CD14-positive monocyte (primary cell): ENCODE measurements at regions not wholly inside any gene's neighbourhood (a gene's known extent, or its start where the extent isn't known, plus 50 kb on each side); places are given as distances from the start of the nearest gene placed in this dataset.

Experiments
- DNase-seq, 3 donors: peaks; one replicate each; pipeline ENCODE4 v3.0.0-alpha.2; 2011 to 2022
- H2AFZ ChIP-seq: 2 replicates; pipeline ENCODE4 v1.6.0; 2012; ENCODE audit warnings: mild to moderate bottlenecking, low read depth, low read length, inconsistent platforms; ENCODE audit not compliant: insufficient read depth, poor library complexity, severe bottlenecking
- H3K27ac ChIP-seq, 2 donors: 1 replicate in 1 of 2; 2 replicates in 1 of 2; pipeline ENCODE4 v1.5.1; 2012 to 2013; ENCODE audit warnings: low read length in 2 of 2, control low read depth in 1 of 2, inconsistent platforms in 1 of 2, low read depth in 1 of 2, mild to moderate bottlenecking in 1 of 2
- H3K27me3 ChIP-seq, 2 donors: one replicate each; pipeline versions ENCODE4 v1.6.0 to v1.6.1; 2011 to 2013; ENCODE audit warnings: low read length in 2 of 2; ENCODE audit not compliant: control insufficient read depth in 2 of 2, insufficient read depth in 2 of 2
- H3K36me3 ChIP-seq, 2 donors: replicated peaks in 1 of 2; 1 replicate in 1 of 2; 2 replicates in 1 of 2; pipeline versions ENCODE4 v1.5.1 to v1.6.1; 2012 to 2013; ENCODE audit warnings: low read length in 2 of 2, control low read depth in 1 of 2, inconsistent platforms in 1 of 2, mild to moderate bottlenecking in 1 of 2; ENCODE audit not compliant: insufficient read depth in 2 of 2, control insufficient read depth in 1 of 2
- H3K4me1 ChIP-seq, 2 donors: 1 replicate in 1 of 2; 2 replicates in 1 of 2; pipeline versions ENCODE4 v1.5.1 to v1.6.1; 2012 to 2013; ENCODE audit warnings: low read length in 2 of 2, control low read depth in 1 of 2, inconsistent platforms in 1 of 2, mild to moderate bottlenecking in 1 of 2, moderate library complexity in 1 of 2; ENCODE audit not compliant: insufficient read depth in 2 of 2, control insufficient read depth in 1 of 2
- H3K4me2 ChIP-seq: replicated peaks from 2 replicates; pipeline ENCODE3; 2012; ENCODE audit warnings: low read length, moderate library complexity, mild to moderate bottlenecking; ENCODE audit not compliant: poor library complexity, severe bottlenecking; ENCODE audit errors: extremely low read depth
- H3K4me3 ChIP-seq, 3 experiments: fragments of 200-600 bp in 1 of 3; sonication (generic) in 1 of 3; replicated peaks in 1 of 3; 1 replicate in 2 of 3; 2 replicates in 1 of 3; pipeline ENCODE4 v1.5.1; 2011 to 2013; ENCODE audit warnings: low read length in 3 of 3, mild to moderate bottlenecking in 3 of 3, control low read depth in 2 of 3, low read depth in 2 of 3, inconsistent platforms in 1 of 3, moderate library complexity in 1 of 3
- H3K79me2 ChIP-seq: 2 replicates; pipeline ENCODE4 v1.6.0; 2012; ENCODE audit warnings: mild to moderate bottlenecking, control low read depth, inconsistent platforms, low read length, moderate library complexity; ENCODE audit not compliant: insufficient read depth
- H3K9ac ChIP-seq: 2 replicates; pipeline ENCODE4 v1.6.0; 2017; ENCODE audit warnings: low read length, mild to moderate bottlenecking; ENCODE audit not compliant: insufficient read depth, poor library complexity, severe bottlenecking
- H3K9me3 ChIP-seq, 2 donors: replicated peaks in 1 of 2; 1 replicate in 1 of 2; 2 replicates in 1 of 2; pipeline versions ENCODE4 v1.5.1 to v1.6.1; 2012 to 2013; ENCODE audit warnings: low read length in 2 of 2, control low read depth in 1 of 2; ENCODE audit not compliant: control insufficient read depth in 1 of 2, insufficient read depth in 1 of 2
- H4K20me1 ChIP-seq: 2 replicates; pipeline ENCODE4 v1.6.0; 2012; ENCODE audit warnings: mild to moderate bottlenecking, low read length, control low read depth, moderate library complexity; ENCODE audit not compliant: insufficient read depth
- H3K27ac Mint-ChIP-seq, 7 donors: one replicate each; pipeline ENCODE4 v1.8.0; 2020; ENCODE audit warnings: mild to moderate bottlenecking in 7 of 7, mixed read lengths in 7 of 7, moderate library complexity in 6 of 7, inconsistent platforms in 2 of 7
- H3K27me3 Mint-ChIP-seq, 3 donors: one replicate each; pipeline ENCODE4 v1.8.0; 2021 to 2022; ENCODE audit warnings: low read depth in 3 of 3, mild to moderate bottlenecking in 3 of 3, mixed read lengths in 3 of 3, moderate library complexity in 3 of 3, inconsistent platforms in 1 of 3
- H3K36me3 Mint-ChIP-seq, 2 donors: one replicate each; pipeline ENCODE4 v1.8.0; 2020; ENCODE audit warnings: mixed read lengths in 2 of 2, inconsistent platforms in 1 of 2, mild to moderate bottlenecking in 1 of 2
- H3K4me1 Mint-ChIP-seq: one replicate; pipeline ENCODE4 v1.8.0; 2020; ENCODE audit warnings: mild to moderate bottlenecking, mixed read lengths
- H3K4me3 Mint-ChIP-seq, 2 donors: one replicate each; pipeline ENCODE4 v1.8.0; 2020; ENCODE audit warnings: mild to moderate bottlenecking in 2 of 2, mixed read lengths in 2 of 2, moderate library complexity in 1 of 2
- H3K9me3 Mint-ChIP-seq, 7 donors: one replicate each; pipeline ENCODE4 v1.8.0; 2020 to 2022; ENCODE audit warnings: mixed read lengths in 7 of 7, mild to moderate bottlenecking in 6 of 7, moderate library complexity in 6 of 7, inconsistent platforms in 2 of 7
- WGBS: methylation state at CpG from one replicate; pipeline ENCODE4 v1.1.5; 2013; ENCODE audit warnings: missing lambda C conversion rate; ENCODE audit not compliant: insufficient coverage; 5-methylcytosine and 5-hydroxymethylcytosine counted together
- intact Hi-C, 2 donors: fragments of 100-400 bp; cut with micrococcal nuclease; formaldehyde crosslinking; loops; one replicate each; pipeline versions ENCODE4 v1.15.0 to v1.15.1; 2023
- TF ChIP-seq, protein P1 (sequence below): fragments of 200-600 bp; IDR thresholded peaks from one replicate; pipeline ENCODE4 v1.8.0; 2022; ENCODE audit warnings: antibody characterized with exemption, mild to moderate bottlenecking

DNA sequence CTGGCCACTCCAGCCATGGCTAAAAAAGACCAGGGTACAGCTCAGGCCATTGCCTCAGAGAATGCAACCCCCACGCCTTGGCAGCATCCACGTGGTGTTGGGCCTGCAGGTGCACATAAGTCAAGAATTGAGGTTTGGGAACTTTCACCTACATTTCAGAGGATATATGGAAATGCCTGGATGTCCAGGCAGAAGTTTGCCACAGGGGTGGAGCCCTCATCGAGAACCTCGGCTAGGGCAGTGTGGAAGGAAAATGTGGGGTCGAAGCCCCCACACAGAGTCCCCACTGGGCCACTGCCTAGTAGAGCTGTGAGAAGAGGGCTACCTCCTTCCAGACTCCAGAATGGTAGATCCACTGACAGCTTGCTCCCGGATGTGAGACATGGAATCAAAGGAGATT lies 477.3 kb downstream of the LPIN1 start:
- peaks cover 11 to 24% of the 10 kb centered on the region in 2 donors for H3K9me3 ChIP-seq
- Mint-ChIP-seq H3K27me3 (peaks cover 0 to 3% (median 2%) of the 10 kb centered on the region in 3 donors), H3K27ac (peak overlapping the region in 1 of 7 donors; percentile 23), H3K4me3 (no peak overlapping the region), H3K36me3 (no peaks in the 10 kb centered on the region), H3K4me1 (no peaks in the 10 kb centered on the region), H3K9me3 (peaks cover 20 to 36% (median 31%) of the 10 kb centered on the region in 7 donors)
- no peaks in the 10 kb centered on the region for H3K36me3 ChIP-seq
- no peak overlapping the region for H3K27ac ChIP-seq
- no peak overlapping the region for H3K4me2 ChIP-seq
- no peak overlapping the region for H3K9ac ChIP-seq
- no peaks in the 10 kb centered on the region for H3K27me3 ChIP-seq
- H3K4me1 ChIP-seq: no peaks in the 10 kb centered on the region
- intact Hi-C loops: no loop called here
- H3K4me3 ChIP-seq: no peak overlapping the region
- H4K20me1 ChIP-seq: no peaks in the 10 kb centered on the region
- no CpG with 5 or more reads among the region's 6 CpGs for WGBS
- no peak for DNase-seq
- no peaks in the 10 kb centered on the region for H3K79me2 ChIP-seq
- no peak overlapping the region for H2AFZ ChIP-seq
- TF ChIP-seq, protein P1, sequence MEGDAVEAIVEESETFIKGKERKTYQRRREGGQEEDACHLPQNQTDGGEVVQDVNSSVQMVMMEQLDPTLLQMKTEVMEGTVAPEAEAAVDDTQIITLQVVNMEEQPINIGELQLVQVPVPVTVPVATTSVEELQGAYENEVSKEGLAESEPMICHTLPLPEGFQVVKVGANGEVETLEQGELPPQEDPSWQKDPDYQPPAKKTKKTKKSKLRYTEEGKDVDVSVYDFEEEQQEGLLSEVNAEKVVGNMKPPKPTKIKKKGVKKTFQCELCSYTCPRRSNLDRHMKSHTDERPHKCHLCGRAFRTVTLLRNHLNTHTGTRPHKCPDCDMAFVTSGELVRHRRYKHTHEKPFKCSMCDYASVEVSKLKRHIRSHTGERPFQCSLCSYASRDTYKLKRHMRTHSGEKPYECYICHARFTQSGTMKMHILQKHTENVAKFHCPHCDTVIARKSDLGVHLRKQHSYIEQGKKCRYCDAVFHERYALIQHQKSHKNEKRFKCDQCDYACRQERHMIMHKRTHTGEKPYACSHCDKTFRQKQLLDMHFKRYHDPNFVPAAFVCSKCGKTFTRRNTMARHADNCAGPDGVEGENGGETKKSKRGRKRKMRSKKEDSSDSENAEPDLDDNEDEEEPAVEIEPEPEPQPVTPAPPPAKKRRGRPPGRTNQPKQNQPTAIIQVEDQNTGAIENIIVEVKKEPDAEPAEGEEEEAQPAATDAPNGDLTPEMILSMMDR: no peak

DNA sequence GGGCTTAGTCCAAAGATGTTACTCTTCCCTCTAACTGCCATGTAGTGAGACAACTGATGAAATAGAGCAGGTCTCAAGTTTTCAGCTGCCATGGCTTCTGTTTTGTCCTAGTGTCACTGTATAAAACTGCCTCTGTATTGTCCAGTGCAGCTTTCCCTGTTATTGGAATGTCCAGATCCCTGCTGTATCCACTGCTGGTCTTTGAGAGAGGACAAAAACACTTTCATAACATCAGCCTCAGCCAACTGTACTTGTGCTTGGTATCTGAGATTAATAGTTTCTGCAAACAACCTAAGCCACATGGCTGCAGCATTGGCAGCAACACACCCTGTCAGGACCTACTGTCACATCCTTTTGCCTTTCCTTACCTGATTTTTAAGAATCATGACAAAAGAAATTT lies 480.2 kb downstream of the LPIN1 start:
- no peaks in the 10 kb centered on the region for H3K36me3 ChIP-seq
- H3K27ac Mint-ChIP-seq: no peak overlapping the region
- peaks cover 11 to 24% of the 10 kb centered on the region in 2 donors for H3K9me3 ChIP-seq
- no peaks in the 10 kb centered on the region for H3K36me3 Mint-ChIP-seq
- intact Hi-C loops: no loop called here
- H3K27ac ChIP-seq: no peak overlapping the region
- no peaks in the 10 kb centered on the region for H3K27me3 ChIP-seq
- H3K79me2 ChIP-seq: no peaks in the 10 kb centered on the region
- no peaks in the 10 kb centered on the region for H3K4me1 ChIP-seq
- no peaks in the 10 kb centered on the region for H4K20me1 ChIP-seq
- TF ChIP-seq, protein P1: no peak
- peaks cover 0 to 3% (median 2%) of the 10 kb centered on the region in 3 donors for H3K27me3 Mint-ChIP-seq
- H3K9ac ChIP-seq: no peak overlapping the region
- H3K4me2 ChIP-seq: no peak overlapping the region
- H3K4me1 Mint-ChIP-seq: no peaks in the 10 kb centered on the region
- no peak overlapping the region for H2AFZ ChIP-seq
- no peak overlapping the region for H3K4me3 ChIP-seq
- no peak overlapping the region for H3K4me3 Mint-ChIP-seq
- peaks cover 19 to 35% (median 29%) of the 10 kb centered on the region in 7 donors for H3K9me3 Mint-ChIP-seq
- no peak for DNase-seq
